ENCODE measurements at regions not wholly inside any gene's neighbourhood (a gene's known extent, or its start where the extent isn't known, plus 50 kb on each side); places are given as distances from the start of the nearest gene placed in this dataset.
A peak's percentile ranks its signal among the peaks of the same experiment; 100 is the strongest.

DNA sequence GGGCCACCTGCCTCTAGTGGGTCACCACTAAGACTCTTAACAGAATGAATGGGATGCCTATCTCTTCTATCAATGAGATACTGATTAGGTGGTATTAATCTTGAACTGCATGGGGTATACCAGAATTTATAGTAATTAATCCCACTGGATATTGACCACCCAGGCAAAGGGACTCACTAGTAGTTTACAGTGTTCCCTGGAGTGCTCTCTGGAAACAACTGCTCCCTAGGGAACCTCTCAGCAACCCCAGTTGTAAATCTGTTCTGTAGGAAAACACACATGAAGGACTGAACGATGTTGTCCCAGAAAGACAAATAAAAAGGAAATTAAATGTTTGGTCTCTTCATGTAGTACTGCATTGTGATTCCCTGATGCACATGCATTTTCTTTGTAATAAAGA is 430.5 kb downstream of the HLX start:
- no peak for DNase-seq

DNA sequence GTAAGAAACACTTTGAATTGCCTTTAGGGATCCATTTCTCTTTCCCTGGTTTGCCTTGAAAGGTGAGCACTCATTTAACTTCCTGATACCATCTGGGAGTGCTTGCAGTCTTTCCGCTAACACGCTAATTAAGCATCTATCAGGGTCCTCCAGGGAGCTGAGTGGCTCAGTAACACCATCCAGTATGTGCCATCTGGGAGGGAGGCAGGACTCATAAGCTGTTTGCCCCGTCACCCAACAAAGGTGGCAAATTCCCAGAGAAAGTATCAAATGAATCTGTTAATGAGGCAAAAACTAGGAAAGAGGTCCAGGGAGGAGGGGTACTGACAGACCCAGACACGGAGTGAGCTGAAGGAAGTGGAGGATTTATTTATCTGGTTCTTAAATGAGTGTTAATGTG is 430.9 kb downstream of the HLX start:
- no peak for DNase-seq

DNA sequence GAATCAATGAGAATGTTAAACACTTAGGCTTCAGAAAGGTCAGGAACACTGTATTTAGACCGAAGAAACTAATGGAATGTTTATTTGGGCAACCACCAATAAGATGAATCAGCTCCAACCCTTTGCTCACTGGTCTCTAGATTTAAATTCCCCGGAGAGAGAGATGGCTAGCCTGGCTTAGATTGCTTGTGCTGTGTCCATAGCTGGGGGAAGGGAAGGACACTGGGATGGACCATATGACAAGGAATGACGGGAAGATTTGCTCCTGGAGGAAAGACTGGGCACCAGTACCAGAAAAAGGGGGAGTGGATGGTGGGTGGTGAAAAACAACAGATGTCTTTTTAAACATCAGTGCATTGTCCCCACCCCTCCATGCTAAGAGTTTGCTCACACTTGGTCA is 426.6 kb downstream of the DUSP10 start:
- no peak for DNase-seq

DNA sequence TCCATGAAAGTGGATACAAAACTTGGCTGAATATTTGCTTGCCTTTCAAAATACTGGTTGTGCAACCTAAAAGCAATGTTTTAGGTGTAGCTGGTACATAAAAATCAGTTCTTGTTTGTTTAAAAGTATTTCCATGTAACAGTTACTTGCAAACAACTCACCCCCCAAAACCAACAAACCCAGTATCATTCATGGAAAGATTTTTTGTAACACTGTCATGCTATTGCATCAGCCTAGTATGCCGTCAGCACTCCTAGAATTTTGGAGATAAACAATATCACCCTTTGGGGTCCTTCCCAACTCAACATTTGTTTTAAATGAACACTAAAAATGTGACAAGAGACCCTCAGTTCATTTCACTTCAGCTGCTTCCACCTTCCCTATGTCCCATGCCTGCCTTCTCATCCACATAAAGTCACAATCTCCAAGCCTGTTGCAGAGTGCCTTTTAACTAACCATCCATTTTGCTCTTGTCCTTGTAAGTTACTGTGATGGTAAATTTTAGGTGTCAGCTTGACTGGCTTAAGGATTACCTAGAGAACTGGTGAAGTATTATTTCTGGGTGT is 425.3 kb downstream of the DUSP10 start:
- no peak for DNase-seq

DNA sequence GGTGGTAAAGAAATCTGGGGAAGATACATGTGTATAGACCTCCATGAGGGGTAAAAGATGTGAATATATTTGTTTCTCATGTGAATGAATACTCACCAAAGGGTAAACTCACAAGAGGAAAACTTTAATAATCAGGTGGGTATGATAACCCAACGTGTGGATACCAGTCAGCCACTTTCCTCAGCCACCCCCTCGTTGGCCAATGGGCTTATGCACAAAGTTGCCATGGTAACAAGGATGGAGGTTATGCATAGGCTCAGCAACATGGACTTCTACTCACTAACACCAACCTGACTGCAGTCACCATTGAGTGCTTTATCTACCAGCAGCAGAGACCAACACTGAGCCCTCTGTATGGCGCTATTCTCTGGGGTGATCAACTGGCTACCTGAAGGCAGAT is 424.4 kb downstream of the DUSP10 start:
- DNase-seq: no peak

DNA sequence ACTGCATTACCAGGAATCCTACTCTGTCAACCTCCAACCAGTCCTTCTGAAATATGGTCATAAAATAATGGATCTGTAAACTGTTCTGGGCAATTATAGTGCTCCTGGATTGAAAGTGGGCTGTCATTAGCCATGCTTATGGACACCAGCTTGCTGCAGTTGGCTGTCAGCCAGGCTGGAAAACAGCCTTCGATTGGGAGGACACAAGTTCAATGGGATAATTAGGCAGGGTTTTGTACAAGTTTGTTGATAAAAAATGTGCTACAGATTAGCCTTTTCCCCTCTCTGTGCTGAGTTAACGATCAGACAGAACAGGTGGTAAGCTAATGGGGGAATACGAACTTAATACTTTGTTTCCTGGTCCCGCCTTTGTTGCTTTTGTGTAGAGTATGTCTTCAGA is 413.9 kb downstream of the DUSP10 start:
- DNase-seq: peak; percentile 80

DNA sequence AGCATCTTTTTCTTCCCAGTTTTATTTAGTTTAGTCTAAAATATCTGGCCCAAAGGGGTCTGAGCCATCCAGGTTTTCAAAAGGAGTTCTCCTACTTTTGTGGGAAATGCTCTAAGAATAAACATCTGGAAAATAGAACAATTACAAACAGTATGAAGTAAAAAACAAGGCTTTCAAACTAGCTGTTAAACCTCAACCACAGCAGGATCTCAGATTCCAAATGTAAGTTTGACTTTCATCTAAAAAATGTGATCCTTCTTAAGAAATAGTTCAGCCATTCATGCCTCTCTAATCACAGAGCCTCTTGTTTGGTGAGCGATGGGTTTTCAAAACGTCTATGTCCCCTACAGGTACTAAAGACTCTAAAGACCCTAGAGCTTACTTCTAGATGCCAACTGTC is 413.5 kb downstream of the DUSP10 start:
- no peak for DNase-seq

DNA sequence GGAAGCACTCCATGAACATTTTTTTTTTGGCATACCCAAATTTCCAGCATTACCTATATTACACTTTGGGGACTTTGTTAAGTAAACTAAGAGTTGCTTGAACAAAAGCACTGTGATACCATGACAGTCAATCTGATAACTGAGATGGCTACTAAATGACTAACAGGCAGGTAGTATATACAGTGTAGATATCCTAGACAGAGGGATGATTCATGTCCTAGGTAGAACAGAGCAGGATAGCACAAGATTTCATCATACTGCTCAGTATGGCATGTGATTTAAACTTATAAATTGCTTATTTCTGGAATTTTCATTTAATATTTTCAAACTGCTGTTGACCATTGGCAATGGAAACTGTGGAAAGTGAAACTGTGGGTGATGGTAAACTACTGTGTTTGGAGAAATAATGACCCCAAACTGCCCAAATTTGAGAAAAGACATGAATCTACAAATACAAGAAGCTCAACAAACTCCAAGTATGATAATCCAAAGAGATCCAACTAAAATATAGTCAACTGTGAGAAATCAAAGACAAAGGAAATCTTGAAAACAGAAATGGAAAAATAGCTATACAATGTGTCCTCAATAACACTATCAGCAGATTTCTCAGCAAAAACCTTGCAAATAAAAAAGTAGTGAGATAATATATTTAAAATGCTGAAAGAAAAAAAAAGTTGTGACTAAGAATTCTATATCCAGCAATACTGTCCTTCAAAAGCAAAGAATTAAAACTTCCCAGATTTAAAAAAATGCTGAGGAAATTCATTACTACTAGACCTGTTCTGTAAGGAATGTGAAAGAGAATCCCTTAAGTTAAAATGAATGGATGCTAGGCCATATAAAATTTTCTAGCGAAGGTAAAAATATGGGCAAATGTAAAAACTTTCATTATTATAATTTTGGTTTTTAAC is 410.4 kb downstream of the DUSP10 start:
- no peak for DNase-seq

DNA sequence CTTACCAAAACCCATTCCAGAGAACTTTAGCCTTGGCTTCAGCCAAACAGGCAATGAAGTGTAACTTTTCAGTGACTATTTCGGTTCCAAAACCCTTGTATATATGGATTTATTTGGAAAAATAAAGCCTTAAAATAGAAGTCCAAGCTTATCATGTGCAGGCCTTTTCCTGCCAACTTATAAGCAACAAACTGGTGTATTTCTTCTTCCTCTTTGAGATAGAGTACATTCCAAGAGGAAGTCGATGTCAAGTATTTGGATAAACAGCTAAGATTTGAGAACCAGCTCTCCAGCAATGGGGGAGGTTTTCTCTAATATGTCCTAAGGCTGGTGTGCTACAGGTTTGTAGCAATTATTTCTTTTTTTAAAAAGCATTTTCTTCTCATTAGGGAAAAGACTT is 407.8 kb downstream of the DUSP10 start:
- no peak for DNase-seq

DNA sequence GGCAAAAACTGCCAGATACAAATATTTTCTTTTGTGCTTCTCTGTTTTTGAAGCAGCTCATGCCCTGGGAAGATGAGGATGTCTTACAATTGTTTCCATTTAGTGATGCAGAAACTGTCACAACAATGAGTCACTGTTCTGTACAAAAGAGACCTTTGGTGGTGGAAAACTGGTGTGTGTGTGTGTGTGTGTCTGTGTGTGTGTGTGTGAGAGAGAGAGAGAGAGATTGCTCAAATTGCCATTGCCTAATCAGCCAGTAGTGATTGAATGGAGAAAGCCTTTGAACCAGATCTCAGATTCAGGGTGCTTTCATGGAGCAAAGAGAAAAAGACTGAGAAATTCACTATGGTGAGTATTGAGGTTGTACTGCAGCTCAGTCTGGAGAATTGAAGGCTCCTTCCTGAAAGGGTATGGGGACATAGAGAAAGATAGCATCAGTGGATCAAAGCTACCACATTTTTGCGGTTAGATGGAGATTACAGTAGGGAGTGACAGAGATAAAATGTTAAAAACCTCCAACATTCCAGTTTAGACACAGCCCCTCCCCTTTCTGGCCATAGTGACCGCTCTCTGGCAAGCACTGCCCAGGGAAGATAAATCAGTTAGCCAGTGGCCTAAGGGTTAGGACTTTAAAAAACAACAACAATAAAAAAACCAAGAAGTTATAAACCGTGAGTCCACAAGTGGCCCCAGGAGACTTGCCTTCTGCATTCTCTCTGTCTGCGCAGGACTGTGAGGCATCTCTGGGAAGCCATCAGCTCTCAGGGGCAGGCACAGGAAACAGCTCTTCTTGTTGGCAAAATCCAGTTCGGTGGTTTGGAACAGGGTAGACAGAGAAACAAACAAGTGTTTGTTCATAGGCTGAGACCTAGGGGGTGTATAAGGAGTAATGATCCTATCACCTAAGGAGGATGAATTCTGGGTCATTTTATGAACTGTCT is 406.5 kb downstream of the DUSP10 start:
- DNase-seq: peak; percentile 18

DNA sequence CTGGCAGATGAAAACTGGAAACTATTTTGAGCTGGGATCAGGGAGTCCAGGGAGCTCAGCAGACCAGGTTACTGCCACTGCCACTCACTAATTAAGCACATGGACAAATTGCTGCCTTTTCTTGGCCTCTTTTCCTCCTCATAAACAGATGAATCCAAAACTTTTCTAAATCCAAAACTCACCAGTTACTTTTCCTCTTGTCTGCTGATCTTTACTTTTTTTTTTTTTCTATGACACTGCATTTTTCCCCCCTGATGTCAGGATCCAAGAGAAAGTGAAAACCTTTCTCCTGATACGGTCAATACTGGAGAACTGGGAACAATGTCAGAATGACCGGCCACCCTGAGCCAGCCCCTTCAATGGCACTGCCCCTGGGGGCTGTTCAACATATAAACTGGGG is 405.8 kb downstream of the DUSP10 start:
- no peak for DNase-seq

DNA sequence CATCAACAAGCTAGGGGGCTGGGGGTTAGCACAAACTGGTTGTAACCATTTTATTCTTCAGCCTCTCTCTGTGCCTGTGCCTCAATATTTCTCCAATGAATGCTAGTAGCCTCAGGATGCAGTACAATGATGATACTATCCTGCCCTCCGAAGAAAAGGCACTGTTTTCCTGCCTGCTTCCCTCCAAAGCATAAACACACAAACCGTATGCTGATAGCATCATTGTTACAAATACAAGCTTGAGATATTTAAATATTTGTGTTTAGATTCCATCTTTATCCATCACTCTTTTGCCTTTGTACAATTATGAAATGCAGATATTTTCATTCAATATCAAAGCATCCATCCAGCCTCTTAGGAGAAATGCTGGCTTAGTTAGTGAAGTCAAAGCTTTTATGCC is 404.8 kb downstream of the DUSP10 start:
- peak; percentile 27 for DNase-seq

DNA sequence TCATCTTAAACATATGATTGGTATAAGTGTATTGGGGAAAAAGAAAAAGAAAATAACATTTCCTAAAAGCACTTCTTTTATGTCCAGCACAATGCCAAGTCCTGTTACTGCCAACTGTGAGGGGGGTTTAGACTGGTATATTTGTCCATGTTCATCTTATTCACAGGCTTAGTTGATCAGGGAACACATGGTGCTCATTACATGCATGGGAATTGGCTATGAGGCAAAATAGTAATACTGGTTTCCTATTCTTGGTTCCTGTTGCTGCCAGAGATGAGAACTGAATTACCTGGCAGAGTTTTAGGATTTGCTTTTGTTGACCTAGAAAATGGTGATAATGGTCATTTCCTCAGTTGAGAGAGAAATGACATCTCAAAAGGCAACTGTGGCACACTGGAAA is 398.8 kb downstream of the DUSP10 start:
- DNase-seq: no peak

DNA sequence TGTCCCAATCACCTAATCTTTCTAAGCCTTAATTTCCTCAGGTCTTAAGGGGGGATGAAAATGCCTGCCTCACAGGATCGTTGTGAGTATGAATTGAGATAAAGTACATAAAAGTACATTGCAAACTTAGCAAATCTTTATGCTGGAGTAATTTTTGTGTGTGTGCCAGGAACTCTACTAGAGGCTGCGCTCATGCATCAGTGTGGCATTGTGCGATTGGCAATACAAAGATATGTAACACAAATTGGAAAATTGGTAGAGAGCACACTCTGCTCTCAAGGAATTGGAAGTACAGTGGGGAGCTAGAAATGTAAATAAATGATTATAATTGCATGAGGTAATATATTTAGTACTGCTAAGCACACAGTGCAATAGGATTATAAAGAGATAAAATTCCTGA is 398.3 kb downstream of the DUSP10 start:
- DNase-seq: no peak

DNA sequence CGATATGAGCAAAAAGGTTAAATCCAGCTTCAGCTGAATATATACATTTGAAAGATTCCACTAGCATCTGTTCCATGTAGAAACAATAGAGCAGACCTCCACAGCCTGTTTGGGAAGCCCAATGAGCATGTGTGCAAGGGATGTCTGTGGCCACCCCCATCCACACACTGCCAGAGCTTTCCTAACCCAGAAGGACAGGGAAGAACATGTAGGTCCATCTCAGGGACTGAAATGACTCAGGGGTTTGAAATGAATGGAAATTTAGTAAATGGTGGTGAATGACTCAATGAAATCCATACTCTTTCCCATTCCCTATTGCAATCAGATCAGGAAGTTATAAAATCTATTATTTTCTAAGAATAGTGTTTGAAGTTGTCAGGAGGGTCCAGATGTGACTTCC is 397.2 kb downstream of the DUSP10 start:
- DNase-seq: no peak

DNA sequence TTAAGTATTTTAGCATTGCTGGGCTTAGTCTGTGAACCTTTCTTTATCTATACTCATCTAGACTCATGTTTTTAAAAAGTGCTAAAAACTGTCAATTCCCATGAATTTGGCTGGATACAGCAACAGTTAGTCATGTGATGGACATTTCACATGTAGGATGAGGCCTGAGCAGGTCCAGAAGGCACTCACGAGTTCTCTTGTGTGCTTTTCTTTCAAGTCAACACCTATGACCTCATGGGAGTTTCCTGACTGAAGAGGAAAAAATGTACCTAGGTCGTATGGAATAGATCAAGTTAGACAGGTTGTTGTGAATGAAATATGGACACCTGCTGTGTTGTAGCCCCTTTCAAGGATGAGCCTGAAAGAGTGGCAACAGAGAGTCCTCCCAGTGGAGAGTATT is 394.2 kb downstream of the DUSP10 start:
- DNase-seq: no peak

DNA sequence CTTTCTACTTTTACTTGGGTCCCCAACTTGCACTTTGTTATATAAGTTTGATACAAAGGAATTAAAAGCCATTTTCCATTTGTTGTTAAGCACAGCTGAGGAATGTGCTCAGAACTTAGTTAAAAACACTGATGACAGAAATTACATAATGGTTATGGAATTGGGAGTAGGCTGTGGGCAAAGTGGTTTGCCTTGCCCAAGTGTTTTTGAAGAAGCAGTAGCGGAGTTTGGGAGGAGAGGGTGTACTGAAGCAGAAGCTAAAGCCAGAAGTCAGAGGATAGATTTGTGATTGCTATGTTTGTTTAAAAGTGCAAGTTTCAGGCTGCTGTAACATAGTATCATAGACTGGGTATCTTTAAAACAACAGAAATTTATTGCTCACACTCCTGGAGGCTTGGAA is 391.8 kb downstream of the DUSP10 start:
- DNase-seq: no peak

DNA sequence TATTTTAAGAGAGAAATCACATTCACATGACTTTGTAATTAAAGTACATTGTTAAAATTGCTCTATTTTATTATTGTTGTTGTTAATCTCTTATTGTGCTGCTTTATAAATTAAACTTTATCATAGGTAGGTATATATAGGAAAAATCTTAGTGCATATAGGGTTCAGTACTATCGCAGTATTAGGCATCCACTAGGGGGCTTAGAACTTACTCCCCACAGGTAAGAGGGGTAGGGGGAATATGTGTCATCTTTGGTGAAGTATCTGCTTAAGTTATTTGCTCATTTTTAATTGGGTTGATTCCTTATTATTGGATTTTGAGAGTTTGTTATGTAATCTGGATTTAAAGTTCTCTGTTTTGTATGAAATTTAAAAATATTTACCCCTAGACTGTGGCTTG is 385.2 kb downstream of the DUSP10 start:
- no peak for DNase-seq

DNA sequence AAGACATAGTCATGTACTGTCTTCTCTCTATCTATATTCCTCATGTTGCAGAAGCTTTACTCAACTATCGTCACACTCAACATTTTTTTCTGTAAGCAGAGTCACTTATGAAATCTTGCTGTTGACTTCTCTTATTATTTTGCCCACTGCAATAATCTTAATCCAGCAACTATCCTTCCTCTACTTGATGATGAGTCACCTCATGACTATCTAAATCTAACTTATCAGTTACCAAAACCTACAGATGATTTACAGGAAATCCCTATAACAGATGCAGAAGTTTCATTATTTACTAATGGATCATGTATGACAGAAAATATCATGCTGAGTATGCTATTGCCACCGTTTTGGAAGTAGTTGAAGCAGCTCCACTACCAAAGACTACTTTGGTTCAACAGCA is 378.9 kb downstream of the DUSP10 start:
- no peak for DNase-seq

DNA sequence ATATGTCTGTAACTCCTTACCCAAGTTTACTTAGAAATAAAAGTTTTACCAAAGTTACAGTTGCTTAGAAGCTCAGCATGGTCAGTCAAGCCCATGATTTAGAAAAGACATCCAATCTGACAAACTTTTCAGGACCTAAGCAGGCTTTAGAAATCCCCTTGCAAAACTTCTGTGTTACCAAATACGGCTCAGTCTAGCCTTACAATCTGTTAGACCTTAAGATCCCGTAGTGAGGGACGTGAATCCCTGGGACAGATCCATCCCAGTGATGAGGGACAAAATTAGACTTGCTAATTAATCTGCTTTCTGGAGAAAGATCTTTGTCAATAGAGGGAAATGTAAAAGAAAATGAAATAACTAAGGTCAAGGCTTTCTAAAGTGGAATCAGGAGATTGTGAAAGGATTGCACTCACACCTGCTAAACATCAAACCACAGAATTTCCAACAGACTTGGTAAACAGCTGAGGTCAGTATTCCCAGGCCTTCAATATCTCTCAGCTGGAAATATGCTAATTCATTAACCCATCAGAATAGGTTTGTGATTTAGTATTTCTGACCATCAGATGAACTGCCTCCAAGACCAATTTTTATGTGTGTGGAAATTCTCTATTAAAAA is 375.3 kb downstream of the DUSP10 start:
- no peak for DNase-seq

DNA sequence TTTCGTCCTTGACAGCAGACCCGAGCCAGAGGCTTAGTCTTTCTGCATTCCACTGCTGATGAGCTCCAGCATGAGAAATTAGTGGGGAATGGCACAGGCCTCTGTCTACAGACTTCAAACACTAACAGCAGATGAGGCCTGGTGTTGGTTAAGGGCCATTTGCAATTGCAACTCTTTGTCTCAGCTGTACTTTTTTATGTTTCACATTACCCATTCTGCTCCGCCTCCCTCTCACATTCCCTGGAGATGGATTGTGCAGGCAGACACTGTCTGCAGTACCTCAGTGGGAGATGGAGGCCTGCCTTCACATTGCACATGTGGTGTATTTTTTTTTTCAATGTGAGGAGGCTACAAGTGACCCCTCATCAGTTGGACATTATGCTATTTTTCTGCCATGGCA is 370.2 kb downstream of the DUSP10 start:
- DNase-seq: no peak

DNA sequence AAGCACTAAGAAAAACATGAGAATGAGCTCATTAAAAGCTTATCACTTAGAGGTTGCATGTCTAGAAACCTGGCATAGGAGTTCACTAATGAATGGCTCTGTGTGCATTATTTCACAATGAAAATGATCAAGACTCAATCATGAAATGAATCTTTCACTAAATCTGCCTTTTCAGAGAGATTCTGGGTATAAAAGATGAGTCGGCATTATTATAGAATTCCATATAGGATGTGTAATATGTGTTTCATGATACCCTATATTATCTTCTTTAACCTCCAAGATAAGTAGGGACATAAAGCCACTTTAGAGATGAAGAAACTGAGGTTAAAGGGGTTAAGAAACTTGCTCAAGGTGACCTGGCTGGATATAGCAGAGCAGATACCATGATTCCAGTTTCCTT is 368.1 kb downstream of the DUSP10 start:
- DNase-seq: no peak

DNA sequence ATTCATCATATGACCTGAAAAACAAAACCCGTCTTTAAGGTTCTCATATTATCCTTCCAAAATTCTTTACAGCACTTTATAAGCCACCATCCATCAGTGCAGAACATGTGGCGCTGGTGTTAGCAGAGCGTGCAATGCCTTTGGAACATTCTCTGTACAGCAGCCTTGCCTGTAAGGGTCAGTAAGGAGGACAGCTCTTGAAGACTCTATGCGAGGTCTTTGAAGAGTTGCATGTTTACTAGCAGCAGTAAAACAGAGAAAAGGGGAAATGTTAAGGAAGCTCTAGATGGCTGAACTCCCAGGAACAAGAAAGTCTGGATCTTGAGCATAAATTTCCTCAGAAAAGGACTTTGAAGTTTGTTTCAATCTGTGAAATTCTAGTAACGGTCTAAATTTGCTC is 365.6 kb downstream of the DUSP10 start:
- DNase-seq: no peak

Measured in SHP77 treated with DMSO at 0.1 percent for 48 hours (cell line).